ENCODE measurements at regions not wholly inside any gene's neighbourhood (a gene's known extent, or its start where the extent isn't known, plus 50 kb on each side); places are given as distances from the start of the nearest gene placed in this dataset.

DNA sequence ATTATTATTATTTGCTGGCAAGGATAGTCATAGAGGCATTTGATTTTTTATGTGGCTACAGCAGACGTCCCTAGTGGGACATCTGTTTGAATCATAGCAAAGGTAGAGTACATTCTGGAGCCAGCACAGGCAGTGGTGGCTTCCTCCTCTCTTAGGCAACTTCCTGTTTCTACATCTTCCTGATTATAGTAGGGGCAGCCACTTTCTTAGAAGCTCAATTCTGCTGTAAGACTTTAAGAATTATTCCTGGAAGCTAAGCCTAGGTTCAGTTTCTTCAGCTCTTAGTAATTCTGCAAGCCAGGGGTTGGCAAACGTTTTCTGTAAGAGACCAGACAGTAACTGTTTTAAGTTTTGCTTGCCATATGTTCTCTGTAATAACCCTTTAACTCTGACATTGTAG lies 129.3 kb upstream of the TENM4 start:
- DNase-seq (ENCODE audit: low read depth): no peak

DNA sequence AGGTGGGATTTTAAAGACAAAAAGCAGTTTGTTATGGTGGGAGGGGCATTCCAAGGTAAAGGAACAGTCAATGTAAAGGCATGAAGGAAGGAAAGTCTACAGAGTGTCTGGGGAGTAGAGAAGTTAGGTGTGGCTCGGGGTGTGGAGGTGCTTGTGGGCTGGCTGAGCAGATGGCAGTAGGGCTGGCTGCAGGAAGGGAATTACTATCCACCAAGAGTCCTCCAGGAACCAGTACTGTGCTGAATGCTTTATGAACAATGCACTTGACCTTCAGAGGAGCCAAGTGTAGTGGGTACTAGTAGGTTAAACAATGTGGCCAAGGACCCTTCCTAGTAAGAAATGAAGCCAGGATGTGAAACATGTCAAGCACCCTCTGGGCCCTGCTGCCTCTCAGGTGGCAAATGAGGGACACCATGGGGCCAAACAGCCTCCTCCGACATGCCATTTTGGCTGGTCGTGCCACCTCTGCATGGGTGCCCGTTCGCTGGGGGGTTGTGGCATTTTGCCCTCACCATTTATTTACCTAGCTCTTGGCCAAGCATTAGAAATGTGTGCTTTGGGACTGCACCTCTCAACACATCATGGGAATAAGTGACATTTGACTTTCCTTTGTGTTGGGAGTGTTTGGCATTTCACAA lies 123.6 kb upstream of the TENM4 start:
- no peak for DNase-seq (ENCODE audit: low read depth)

DNA sequence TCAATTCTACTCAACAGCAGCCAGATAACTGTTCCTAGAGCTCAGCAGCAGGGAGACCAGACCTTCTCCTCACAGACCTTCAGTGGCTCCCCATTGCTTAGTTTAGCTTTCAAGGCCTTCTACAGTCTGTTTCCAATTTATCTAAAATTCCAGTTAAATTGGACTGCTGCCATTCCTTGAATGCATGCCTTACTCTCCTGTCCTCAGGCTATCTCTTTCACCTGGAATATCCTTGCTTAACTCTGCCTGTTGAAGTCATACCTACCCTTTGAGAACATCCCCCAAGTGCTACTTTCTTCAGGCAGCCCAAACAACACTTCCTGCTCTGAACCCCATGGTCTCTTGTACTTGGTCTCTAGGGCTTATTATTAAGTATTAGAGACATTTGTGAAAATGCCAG lies 120.7 kb upstream of the TENM4 start:
- DNase-seq (ENCODE audit: low read depth): no peak

DNA sequence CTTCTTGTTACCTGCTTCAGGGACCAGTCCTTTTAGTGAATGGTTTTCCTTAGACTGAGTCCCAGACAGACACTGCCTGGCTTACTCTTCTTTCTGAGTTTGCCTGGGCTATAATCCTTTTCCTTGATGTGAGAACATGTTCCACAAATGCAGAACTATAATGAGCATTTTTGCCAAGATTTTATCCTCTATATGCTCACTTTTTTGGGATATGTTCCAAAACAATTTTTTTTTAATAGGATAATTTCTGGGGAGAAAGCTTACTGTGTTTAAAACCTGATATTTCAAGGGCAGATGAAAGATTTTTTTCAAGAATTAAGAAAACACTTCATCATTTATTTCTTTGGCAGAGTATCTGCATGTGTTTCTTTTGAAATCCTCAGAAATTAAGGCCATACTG lies 110.0 kb upstream of the TENM4 start:
- no peak for DNase-seq (ENCODE audit: low read depth)

DNA sequence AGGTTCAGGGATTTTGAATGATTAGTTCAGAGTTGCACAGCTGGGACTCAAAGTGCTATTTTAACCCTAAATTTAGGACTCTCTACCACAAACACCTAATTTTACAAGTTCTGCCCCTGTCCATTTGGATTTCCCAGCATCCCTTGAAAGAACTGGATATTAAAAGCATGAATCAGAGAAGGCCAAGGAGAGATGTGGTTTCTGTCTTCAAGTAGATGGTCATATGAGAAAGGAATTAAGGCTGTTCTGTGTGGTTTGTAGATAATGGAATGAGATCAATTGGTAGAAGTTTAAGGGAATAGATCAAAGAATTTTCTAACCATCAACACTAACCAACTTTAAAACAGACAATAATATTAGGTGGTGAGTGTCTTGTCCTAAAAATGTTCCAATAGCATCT lies 106.4 kb upstream of the TENM4 start:
- no peak for DNase-seq (ENCODE audit: low read depth)

DNA sequence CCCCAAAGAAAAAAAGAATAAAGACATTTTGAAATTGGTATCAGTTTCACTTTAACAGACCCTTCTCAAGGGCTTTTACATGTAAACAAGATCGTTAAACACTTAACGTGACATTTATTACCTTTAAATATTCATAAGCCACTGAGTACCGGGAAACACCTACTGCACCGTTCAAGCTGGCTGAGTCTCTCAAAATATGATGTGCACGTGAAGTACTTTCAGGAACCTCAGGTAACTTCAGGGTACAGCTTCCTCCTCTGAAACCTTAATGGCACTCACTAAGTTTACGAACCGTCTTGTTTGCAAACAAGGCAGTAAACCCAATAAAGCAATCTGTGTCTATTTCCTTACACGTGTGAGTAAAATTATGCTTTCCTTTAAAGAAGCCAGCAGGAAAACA lies 105.5 kb upstream of the TENM4 start:
- no peak for DNase-seq (ENCODE audit: low read depth)

DNA sequence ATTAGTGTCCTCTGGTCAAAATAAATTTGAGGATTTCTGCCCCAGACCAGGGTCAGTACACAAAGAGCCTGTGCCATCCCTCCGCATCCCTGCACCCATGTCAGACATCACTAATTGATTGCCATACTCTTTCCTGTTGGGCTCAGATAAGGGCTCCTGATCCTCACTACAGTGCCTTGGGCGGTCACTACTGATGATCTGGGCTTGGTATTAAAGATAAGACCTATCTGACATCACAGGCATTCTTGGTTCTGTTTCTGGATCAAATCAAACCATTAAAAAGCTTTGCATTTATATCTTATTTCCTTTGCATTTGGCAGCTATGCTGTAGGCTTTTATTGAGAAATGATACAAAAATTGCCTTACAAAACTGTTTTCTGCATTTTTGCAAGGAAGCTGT lies 103.5 kb upstream of the TENM4 start:
- no peak for DNase-seq (ENCODE audit: low read depth)

DNA sequence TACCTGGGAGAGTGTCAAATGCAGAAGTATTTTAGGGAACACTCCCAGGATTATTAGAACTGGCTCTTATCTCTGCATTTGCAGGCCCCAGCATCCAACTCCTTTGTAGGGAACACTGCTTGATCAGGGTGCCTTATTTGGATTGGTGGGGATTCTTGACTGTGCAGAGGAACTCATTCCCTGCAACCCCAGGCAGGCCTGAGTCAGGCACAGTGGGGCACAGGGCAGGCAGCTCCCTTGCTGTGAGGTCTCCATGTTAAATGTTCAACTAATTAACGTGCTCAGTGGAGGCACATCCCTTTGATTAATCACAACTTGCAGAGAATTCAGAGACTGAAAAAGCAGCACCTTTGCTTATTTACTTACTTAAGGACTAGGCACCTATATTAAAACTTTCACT lies 102.3 kb upstream of the TENM4 start:
- no peak for DNase-seq (ENCODE audit: low read depth)

DNA sequence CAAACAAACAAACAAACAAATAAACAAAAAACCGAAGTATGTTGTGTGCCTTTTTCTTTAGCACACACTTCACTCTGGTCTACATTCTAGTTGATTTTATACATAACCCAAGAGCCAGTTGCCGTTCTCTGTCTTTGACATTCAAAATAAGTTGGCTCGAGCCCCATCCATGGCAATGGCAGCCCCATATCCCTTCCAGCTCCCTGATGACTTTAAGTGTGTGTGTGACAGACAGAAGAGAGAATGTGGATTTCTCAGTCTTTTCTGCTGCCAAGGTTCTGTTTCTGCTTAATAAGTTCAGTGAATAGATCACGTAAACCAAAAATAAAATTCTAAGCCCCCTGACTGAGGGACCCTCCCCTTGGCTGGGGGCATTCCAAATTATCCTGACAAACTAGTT lies 100.6 kb upstream of the TENM4 start:
- no peak for DNase-seq (ENCODE audit: low read depth)

DNA sequence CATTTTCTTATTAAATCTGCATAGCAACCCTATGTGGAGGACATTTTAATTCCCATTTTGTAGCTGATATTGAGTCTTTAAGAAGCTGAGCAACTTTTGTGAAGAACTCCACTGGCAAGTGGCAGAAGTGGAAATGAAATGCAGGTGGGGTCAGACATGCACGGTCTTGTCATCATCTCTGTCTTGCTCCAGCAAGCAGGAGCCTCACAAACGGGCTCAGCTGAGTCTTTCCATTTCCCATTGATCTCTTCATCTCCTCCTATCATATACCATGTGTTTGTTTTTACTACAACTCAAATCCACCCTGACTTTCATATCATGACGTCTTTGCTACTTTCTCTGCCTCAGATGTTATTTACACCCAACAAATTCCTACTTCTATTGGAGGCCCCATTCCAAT lies 97.9 kb upstream of the TENM4 start:
- DNase-seq (ENCODE audit: low read depth): no peak

DNA sequence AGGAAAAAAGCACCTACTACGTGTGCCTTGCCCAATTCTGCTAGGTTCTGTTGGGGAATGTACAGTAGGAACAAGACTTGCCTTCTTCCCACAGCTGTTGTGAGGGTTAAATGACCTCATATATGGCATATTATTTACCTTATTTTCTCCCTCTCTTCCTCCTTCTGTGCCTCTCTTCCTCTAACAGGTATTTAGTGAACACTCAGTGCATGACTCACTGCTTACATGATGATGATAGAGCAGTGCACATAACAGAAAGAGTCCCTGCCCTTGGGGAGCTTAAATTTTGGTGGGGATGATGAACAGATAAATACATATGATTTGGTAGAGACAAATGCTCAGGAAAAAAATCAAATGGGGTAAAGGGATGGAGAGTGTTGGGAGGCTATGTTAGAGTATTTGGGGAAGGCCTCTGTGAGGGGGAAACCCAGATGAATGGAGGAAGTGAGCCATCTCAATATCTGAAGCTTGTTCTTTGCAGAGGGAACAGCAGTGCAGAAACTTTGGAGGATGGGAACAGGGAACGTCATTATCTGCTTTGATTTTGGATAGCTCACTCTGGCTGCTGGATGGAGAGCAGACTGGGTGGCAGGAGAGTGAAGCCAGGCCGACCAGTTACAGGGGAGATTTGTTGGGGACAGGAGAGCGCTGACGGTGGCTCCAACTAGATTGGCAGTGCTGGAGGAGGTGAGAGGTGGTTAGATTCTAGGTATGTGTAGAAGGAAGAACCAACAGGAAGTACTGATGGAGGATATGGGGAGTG lies 95.5 kb upstream of the TENM4 start:
- DNase-seq (ENCODE audit: low read depth): no peak

DNA sequence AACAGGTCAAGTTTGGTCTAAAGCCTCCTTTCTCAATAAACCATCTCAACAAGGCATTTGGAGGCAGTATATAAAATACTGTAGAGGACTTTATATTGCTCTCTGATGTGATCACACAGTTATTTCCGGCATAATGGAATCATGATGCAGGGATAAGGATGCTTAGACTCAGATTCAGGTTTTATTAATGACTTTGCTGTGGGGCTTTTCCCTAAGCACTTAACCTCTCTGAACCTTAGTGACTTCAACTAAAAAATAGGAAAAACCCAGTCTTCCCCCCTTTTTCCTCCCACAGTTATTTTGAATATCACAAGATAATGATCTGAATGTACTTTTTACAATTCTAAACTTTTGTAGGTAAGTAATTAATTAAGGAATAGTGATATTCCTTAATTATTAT lies 94.8 kb upstream of the TENM4 start:
- no peak for DNase-seq (ENCODE audit: low read depth)

DNA sequence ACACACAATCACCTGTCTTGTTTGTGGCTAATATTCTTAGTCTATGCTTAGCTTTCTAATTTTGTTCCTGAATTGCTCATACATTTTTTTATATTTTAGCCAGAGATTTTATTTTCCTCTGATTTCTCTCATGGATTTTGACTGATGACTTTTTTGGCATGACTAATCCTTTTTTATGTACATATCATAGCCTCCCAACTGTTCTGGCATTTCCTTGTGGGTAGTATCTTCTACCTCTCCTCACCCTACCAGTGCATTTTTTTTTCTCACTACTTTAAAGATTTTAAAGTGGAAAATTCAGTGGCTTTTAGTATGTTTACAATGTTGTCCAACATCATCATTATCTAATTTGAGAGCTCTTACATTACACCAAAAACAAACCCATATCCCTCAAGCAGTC lies 84.4 kb upstream of the TENM4 start:
- DNase-seq (ENCODE audit: low read depth): no peak

DNA sequence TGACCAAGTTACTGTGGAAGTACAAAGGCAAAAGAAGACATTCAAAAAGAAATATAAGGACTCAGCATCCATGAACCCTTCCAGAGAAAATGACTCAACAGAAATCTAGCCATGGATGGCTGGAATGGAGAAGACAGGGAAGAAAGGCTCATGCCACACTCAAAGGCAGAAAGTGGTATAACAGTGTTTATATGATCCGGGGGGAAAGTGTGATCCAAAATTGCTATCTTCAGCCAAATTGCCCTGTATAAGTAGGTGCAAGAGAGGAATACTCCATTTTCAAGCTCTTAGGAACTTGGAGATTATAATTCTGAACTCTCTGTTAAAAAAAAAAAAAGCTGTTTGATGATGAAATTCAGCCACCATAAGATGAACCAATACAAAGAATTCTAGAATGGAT lies 81.8 kb upstream of the TENM4 start:
- no peak for DNase-seq (ENCODE audit: low read depth)

DNA sequence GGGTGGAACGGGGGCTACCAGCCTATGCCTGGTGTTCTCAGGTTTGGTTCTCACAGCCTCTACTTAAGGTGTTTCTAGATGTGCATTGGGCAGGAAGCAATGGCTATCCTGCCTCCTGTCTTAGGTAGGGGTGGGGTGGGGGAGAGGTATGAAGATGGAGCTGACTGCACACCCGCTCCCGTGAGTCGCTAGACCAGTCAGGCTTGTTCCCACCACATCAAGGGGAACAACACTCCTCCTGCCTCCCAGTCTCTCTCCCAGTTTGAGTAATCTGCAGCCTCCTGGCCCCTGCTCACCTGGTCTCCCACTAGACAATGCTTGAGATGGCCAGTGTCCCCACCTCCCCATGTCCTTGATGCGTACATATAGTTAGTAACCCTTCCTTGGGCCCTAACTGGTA lies 79.3 kb upstream of the TENM4 start:
- no peak for DNase-seq (ENCODE audit: low read depth)

DNA sequence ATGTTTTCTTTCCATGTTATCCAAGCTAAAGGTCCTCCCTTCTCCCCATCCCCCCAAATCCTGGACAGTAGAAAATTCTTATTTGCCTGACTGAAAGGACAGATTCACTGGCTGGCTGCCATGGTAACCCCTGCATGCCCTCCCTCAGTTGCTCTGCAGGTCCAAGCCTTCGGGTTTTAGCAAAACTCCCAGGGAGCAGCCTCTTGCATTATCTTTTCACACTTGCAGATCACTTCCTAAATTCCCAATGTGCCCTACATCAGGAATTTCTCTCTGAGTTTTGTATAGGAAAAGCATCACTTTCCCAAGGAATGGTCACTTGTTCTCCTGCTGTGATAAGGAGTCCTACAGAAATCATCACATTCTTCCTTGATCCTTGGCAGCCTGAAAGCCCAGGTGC lies 75.0 kb upstream of the TENM4 start:
- no peak for DNase-seq (ENCODE audit: low read depth)

DNA sequence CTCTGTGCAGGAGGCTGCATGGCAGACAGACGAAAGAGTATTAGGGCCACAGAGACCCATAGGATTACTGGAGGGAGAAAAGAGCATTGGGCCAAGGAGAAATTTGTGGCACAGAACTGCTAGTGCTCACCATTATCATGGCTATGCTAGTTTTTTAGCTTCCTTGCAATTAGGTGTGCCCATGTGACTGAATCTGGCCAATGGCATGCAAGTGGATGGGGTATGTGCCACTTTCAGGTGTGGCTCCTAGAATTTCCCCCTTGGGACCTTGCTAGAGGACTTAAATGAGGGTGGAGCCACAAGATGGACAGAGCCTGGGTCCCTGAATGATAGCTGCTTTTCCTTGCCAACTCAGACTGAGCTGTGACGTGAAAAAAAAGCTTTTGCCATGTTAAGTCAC lies 73.9 kb upstream of the TENM4 start:
- DNase-seq (ENCODE audit: low read depth): no peak

DNA sequence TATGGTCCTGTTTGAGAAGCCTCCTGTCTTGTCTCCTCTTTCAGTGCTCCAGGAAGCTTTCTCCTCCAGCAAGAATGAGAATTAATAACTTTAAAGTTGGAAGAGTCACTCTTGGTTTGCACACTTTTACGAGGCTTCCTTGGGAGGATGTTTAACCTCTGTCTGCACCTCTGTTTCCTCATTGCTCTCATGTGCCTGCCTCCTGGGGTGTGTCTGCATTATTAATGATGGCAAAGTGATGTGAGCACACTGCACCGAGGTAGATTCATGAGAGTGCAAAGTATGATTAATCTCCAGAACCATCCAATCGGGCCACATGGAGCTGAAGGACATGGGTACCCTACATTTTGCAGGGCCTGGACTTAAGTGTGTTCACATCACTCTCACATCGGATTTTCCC lies 73.5 kb upstream of the TENM4 start:
- DNase-seq (ENCODE audit: low read depth): no peak

DNA sequence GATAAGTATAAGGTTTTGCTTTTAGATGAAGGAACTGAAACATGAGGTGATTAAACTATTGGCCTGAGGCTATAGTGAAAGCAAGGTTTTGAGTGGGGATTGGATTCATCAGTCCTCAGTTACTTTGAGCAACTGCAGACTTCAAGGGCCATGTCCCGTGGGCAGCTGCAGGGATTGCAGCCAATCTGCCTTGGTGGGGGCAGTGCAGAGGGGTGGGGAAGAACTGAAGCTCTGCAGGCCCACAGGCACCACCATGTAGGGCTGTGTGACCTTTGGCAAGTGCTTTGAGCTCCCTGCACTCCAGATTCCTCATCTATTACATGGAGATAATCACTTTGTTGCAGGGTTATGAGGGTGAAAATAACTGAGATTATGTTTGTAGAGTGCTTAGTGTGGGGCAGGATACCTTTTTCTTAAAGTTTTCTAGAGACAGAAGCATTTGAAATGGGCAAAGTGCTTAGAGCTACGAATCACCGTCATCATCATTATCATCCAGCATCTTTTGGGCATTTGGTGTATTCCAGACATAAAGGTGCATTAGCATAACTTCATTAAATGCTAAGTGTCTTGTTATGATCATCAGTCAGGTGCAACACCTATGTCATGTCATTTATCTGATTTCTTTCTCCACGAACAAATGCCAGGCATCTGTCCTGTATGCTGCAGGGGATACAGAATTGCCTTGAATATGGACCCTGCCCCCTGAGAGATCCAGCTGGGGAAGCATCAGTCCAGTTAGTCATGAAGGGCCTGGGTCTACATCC lies 72.1 kb upstream of the TENM4 start:
- no peak for DNase-seq (ENCODE audit: low read depth)

DNA sequence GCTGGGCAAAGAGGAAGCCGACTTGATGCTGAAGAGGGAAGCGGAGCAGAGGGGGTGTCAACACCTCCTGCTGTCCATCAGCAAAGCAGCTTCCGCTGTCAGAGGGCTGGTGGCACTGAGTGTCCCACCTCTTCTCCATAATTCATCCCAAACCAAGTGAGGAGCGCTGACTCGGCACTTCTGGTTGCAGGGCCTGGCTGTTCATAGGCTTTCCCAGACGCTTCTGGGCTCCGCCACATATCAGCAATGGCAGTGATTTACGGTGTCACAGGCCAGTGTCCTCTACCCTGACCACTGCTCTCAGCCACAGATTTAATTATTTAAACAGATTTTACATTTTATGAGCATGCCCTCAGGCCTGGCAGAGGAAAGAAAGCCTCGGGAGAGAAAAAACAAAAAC lies 70.1 kb upstream of the TENM4 start:
- DNase-seq (ENCODE audit: low read depth): no peak

DNA sequence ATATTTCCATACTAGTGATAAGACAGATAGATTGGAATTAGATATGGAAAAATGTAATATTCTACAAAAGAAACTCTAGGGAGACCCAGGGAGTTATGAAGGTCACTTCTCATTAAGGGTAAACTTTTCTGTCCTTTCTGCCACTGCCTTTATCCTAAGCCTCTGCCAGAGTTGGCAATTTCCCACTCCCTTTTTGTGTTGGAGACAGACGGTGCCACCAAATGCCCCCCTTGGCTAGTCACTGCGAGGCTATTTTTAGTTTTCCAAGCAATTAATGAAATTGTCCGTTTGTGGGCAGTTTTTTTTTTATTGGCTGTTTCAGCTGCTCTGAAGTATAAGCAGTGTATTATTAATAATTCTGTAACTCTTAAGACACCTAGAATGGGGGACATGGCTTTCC lies 67.6 kb upstream of the TENM4 start:
- no peak for DNase-seq (ENCODE audit: low read depth)

DNA sequence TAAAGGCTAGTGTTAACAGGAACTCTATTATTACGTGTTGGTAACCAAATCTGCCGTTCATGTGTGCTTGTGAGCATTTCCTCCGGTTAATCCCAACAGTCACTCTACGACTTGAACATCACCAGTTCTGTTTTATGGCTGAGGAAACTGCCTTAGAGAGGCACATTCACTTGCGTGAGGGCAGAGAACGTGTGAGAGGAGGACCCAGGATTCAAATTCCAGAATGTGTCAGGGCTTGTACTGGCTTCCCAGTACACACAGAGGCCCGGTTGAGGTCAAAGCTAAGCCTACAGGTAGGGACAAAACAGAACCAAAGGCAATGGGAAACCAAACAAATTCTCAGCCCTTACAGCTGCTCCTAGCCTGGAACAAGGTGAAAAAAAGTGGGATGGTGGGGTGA lies 66.9 kb upstream of the TENM4 start:
- no peak for DNase-seq (ENCODE audit: low read depth)

DNA sequence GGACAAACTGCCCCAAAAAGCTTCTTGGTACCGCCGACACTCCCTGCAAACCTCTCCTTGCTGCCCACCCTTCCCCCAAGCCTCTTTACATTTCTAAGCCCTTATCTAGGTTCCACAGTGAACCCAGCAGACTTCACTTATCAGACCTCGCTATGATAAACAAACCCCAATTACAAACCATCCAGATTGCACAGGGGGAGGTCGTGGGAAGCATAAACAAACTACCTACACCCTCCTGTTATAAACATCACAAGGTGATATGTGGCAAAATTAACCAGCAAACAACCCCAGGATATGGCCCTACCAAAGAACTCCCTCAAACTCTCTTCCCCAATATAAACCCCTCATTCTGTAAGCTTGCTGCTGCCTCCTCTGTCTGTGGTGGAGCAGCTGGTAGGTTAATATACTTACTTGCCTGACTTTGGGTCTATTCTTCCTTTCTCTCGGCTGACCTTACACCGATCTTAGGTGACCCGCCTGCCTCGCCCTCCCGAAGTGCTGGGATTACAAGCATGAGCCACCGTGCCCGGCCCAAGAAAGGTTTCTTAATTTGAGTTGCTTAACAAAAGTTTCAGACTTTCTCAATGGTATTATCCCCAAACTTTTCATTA lies 66.0 kb upstream of the TENM4 start:
- no peak for DNase-seq (ENCODE audit: low read depth)
